Mesenchymal stem cell (in vitro differentiated cells and primary cell): ENCODE measurements at regions not wholly inside any gene's neighbourhood (a gene's known extent, or its start where the extent isn't known, plus 50 kb on each side); places are given as distances from the start of the nearest gene placed in this dataset.
A peak's percentile ranks its signal among the peaks of the same experiment; 100 is the strongest.

Experiments
- DNase-seq: peaks from one replicate; pipeline ENCODE4 v3.0.0-alpha.2; 2013
- H2AFZ ChIP-seq: one replicate; pipeline ENCODE4 v1.6.1; 2013; ENCODE audit warnings: low read depth, mild to moderate bottlenecking, control low read depth, inconsistent platforms, low read length, moderate library complexity
- H2AK5ac ChIP-seq: 2 replicates; pipeline ENCODE4 v1.6.1; 2013; ENCODE audit warnings: low read length, moderate library complexity, mild to moderate bottlenecking, inconsistent platforms; ENCODE audit not compliant: severe bottlenecking
- H2BK120ac ChIP-seq: one replicate; pipeline ENCODE4 v1.6.1; 2013; ENCODE audit warnings: low read depth, mild to moderate bottlenecking, inconsistent platforms, low read length, moderate library complexity
- H2BK12ac ChIP-seq, 2 experiments: one replicate each; pipeline ENCODE4 v1.6.1; 2013; ENCODE audit warnings: inconsistent platforms in 2 of 2, low read length in 2 of 2, mild to moderate bottlenecking in 2 of 2, moderate library complexity in 2 of 2, control low read depth in 1 of 2
- H2BK15ac ChIP-seq: one replicate; pipeline ENCODE4 v1.6.1; 2013; ENCODE audit warnings: mild to moderate bottlenecking, low read depth, inconsistent platforms; ENCODE audit not compliant: poor library complexity, severe bottlenecking
- H2BK5ac ChIP-seq: 2 replicates; pipeline ENCODE4 v1.6.1; 2013; ENCODE audit warnings: low read depth, mild to moderate bottlenecking, low read length, control low read depth, inconsistent platforms; ENCODE audit not compliant: poor library complexity, severe bottlenecking
- H3K14ac ChIP-seq, 2 experiments: one replicate each; pipeline ENCODE4 v1.6.1; 2013; ENCODE audit warnings: inconsistent platforms in 2 of 2, low read length in 2 of 2, control low read depth in 1 of 2, mild to moderate bottlenecking in 1 of 2, moderate library complexity in 1 of 2
- H3K18ac ChIP-seq, 2 experiments: one replicate each; pipeline ENCODE4 v1.6.1; 2013; ENCODE audit warnings: inconsistent platforms in 2 of 2, low read length in 2 of 2, control low read depth in 1 of 2, low read depth in 1 of 2, mild to moderate bottlenecking in 1 of 2
- H3K23ac ChIP-seq, 2 experiments: one replicate each; pipeline ENCODE4 v1.6.1; 2013; ENCODE audit warnings: inconsistent platforms in 2 of 2, low read length in 2 of 2, mild to moderate bottlenecking in 2 of 2, moderate library complexity in 2 of 2, control low read depth in 1 of 2
- H3K27ac ChIP-seq: 2 replicates; pipeline ENCODE4 v1.5.1; 2013; ENCODE audit warnings: mild to moderate bottlenecking, moderate library complexity, low read length, control low read depth, inconsistent platforms; ENCODE audit not compliant: poor library complexity, severe bottlenecking
- H3K27me3 ChIP-seq, 2 experiments: 2 replicates each; pipeline versions ENCODE4 v1.6.1 to v1.7.0; 2013; ENCODE audit warnings: low read length in 2 of 2, mild to moderate bottlenecking in 2 of 2, moderate library complexity in 2 of 2, control low read depth in 1 of 2, inconsistent platforms in 1 of 2; ENCODE audit not compliant: control insufficient read depth in 1 of 2, insufficient read depth in 1 of 2
- H3K36me3 ChIP-seq, 2 experiments: 2 replicates each; pipeline versions ENCODE4 v1.6.1 to v1.7.0; 2013; ENCODE audit warnings: low read length in 2 of 2, control low read depth in 1 of 2, inconsistent platforms in 1 of 2, low read depth in 1 of 2, mild to moderate bottlenecking in 1 of 2; ENCODE audit not compliant: insufficient read depth in 2 of 2, control insufficient read depth in 1 of 2
- H3K4ac ChIP-seq, 2 experiments: one replicate each; pipeline ENCODE4 v1.6.1; 2013; ENCODE audit warnings: inconsistent platforms in 2 of 2, low read length in 2 of 2, mild to moderate bottlenecking in 2 of 2, moderate library complexity in 2 of 2, control low read depth in 1 of 2, low read depth in 1 of 2
- H3K4me1 ChIP-seq: 2 replicates; pipeline ENCODE4 v1.6.1; 2013; ENCODE audit warnings: low read depth, low read length, control low read depth; ENCODE audit not compliant: control insufficient read depth, insufficient read depth
- H3K4me2 ChIP-seq: 2 replicates; pipeline ENCODE4 v1.6.1; 2013; ENCODE audit warnings: low read length, mild to moderate bottlenecking, inconsistent platforms; ENCODE audit not compliant: poor library complexity, severe bottlenecking
- H3K4me3 ChIP-seq, 2 experiments: 2 replicates each; pipeline versions ENCODE4 v1.5.1 to v1.7.0; 2013; ENCODE audit warnings: low read length in 2 of 2, mild to moderate bottlenecking in 2 of 2, control low read depth in 1 of 2, low read depth in 1 of 2; ENCODE audit not compliant: insufficient read depth in 1 of 2
- H3K79me1 ChIP-seq: replicated peaks from 2 replicates; pipeline ENCODE4 v1.6.1; 2013; ENCODE audit warnings: mild to moderate bottlenecking, control low read depth, low read length, inconsistent platforms; ENCODE audit not compliant: poor library complexity, severe bottlenecking
- H3K9ac ChIP-seq: 2 replicates; pipeline ENCODE4 v1.7.0; 2013; ENCODE audit warnings: mild to moderate bottlenecking, low read length, moderate library complexity
- H3K9me3 ChIP-seq: 2 replicates; pipeline ENCODE4 v1.7.0; 2013; ENCODE audit warnings: mild to moderate bottlenecking, low read length; ENCODE audit not compliant: control insufficient read depth
- H4K8ac ChIP-seq: one replicate; pipeline ENCODE4 v1.6.1; 2013; ENCODE audit warnings: inconsistent platforms, mild to moderate bottlenecking, low read length, moderate library complexity
- H4K91ac ChIP-seq: one replicate; pipeline ENCODE4 v1.6.1; 2013; ENCODE audit warnings: mild to moderate bottlenecking, low read length, inconsistent platforms
- WGBS: methylation state at CpG from one replicate; pipeline ENCODE4 v1.1.7; 2013; ENCODE audit warnings: mixed read lengths; 5-methylcytosine and 5-hydroxymethylcytosine counted together

GRCh38 chr5:18828351-18828750 lies 1159.6 kb downstream of the CDH18 start:
- no peak overlapping the region for H3K14ac ChIP-seq
- H2BK15ac ChIP-seq, result no peak overlapping the region
- peak overlapping the region in 1 of 2 experiments; percentile 33 for H3K4me3 ChIP-seq
- H3K23ac ChIP-seq, result no peak overlapping the region
- no peak overlapping the region for H2BK12ac ChIP-seq
- H3K4me1 ChIP-seq, result no peaks in the 10 kb centered on the region
- H3K36me3 ChIP-seq, result no peaks in the 10 kb centered on the region
- WGBS, result 100% methylated on average over 1 of the region's 1 CpG
- no peak for DNase-seq
- no peaks in the 10 kb centered on the region for H3K79me1 ChIP-seq
- H3K9ac ChIP-seq, result no peak overlapping the region
- no peak overlapping the region for H2AK5ac ChIP-seq
- H2AFZ ChIP-seq, result no peak overlapping the region
- no peak overlapping the region for H4K8ac ChIP-seq
- no peak overlapping the region for H3K18ac ChIP-seq
- no peak overlapping the region for H4K91ac ChIP-seq
- H3K27me3 ChIP-seq, result no peaks in the 10 kb centered on the region
- H3K4me2 ChIP-seq, result no peak overlapping the region
- no peak overlapping the region for H3K27ac ChIP-seq
- no peak overlapping the region for H2BK120ac ChIP-seq
- no peak overlapping the region for H3K4ac ChIP-seq
- H2BK5ac ChIP-seq, result no peak overlapping the region
- no peaks in the 10 kb centered on the region for H3K9me3 ChIP-seq

- 84% methylated on average over 3 of the region's 3 CpGs for WGBS
- H2AFZ ChIP-seq, result no peak overlapping the region
Measured at GRCh38 chr5:18829539-18829938, 1158.5 kb downstream of the CDH18 start.

GRCh38 chr5:18850216-18850615 lies 1137.8 kb downstream of the CDH18 start:
- no peaks in the 10 kb centered on the region for H3K36me3 ChIP-seq
- no peak overlapping the region for H2BK120ac ChIP-seq
- no peaks in the 10 kb centered on the region for H3K79me1 ChIP-seq
- no peak overlapping the region for H3K14ac ChIP-seq
- no peak overlapping the region for H2AK5ac ChIP-seq
- no peak overlapping the region for H3K4ac ChIP-seq
- no peak overlapping the region for H3K27ac ChIP-seq
- no peaks in the 10 kb centered on the region for H3K4me1 ChIP-seq
- WGBS, result 71% methylated on average over 1 of the region's 2 CpGs
- H3K18ac ChIP-seq, result no peak overlapping the region
- H2BK15ac ChIP-seq, result no peak overlapping the region
- H2BK12ac ChIP-seq, result no peak overlapping the region
- H3K27me3 ChIP-seq, result no peaks in the 10 kb centered on the region
- no peak for DNase-seq
- no peak overlapping the region for H4K91ac ChIP-seq
- no peaks in the 10 kb centered on the region for H3K9me3 ChIP-seq
- H3K9ac ChIP-seq, result no peak overlapping the region
- H4K8ac ChIP-seq, result no peak overlapping the region
- H3K23ac ChIP-seq, result no peak overlapping the region
- H2AFZ ChIP-seq, result no peak overlapping the region
- H3K4me2 ChIP-seq, result no peak overlapping the region
- no peak overlapping the region for H2BK5ac ChIP-seq
- H3K4me3 ChIP-seq, result no peak overlapping the region

More at GRCh38 chr5:18829539-18829938, 1158.5 kb downstream of the CDH18 start:
- no peaks in the 10 kb centered on the region for H3K27me3 ChIP-seq
- H3K4me2 ChIP-seq, result no peak overlapping the region
- H2AK5ac ChIP-seq, result no peak overlapping the region
- H2BK15ac ChIP-seq, result no peak overlapping the region
- no peak overlapping the region for H3K4ac ChIP-seq
- no peaks in the 10 kb centered on the region for H3K79me1 ChIP-seq
- H3K9ac ChIP-seq, result no peak overlapping the region
- H2BK120ac ChIP-seq, result no peak overlapping the region
- no peak overlapping the region for H2BK5ac ChIP-seq
- H3K9me3 ChIP-seq, result no peaks in the 10 kb centered on the region
- no peak overlapping the region for H3K27ac ChIP-seq
- H3K4me3 ChIP-seq, result no peak overlapping the region
- no peak for DNase-seq
- no peaks in the 10 kb centered on the region for H3K36me3 ChIP-seq
- H3K18ac ChIP-seq, result no peak overlapping the region
- H3K4me1 ChIP-seq, result no peaks in the 10 kb centered on the region
- no peak overlapping the region for H2BK12ac ChIP-seq
- no peak overlapping the region for H4K8ac ChIP-seq
- H4K91ac ChIP-seq, result no peak overlapping the region
- H3K23ac ChIP-seq, result no peak overlapping the region
- no peak overlapping the region for H3K14ac ChIP-seq

- H3K27me3 ChIP-seq, result no peaks in the 10 kb centered on the region
- H3K4ac ChIP-seq, result no peak overlapping the region
- H3K18ac ChIP-seq, result no peak overlapping the region
- 97% methylated on average over 5 of the region's 6 CpGs for WGBS
- H3K23ac ChIP-seq, result no peak overlapping the region
- DNase-seq, result no peak
- no peak overlapping the region for H2BK12ac ChIP-seq
- H2BK5ac ChIP-seq, result no peak overlapping the region
- H3K9me3 ChIP-seq, result no peaks in the 10 kb centered on the region
- H2AFZ ChIP-seq, result no peak overlapping the region
- no peak overlapping the region for H3K4me3 ChIP-seq
- no peak overlapping the region for H2BK15ac ChIP-seq
- H4K8ac ChIP-seq, result no peak overlapping the region
- H3K4me1 ChIP-seq, result no peaks in the 10 kb centered on the region
- no peaks in the 10 kb centered on the region for H3K36me3 ChIP-seq
- H3K27ac ChIP-seq, result no peak overlapping the region
- no peak overlapping the region for H2AK5ac ChIP-seq
- H4K91ac ChIP-seq, result no peak overlapping the region
- H3K9ac ChIP-seq, result no peak overlapping the region
- H2BK120ac ChIP-seq, result no peak overlapping the region
- H3K4me2 ChIP-seq, result no peak overlapping the region
- H3K79me1 ChIP-seq, result no peaks in the 10 kb centered on the region
- no peak overlapping the region for H3K14ac ChIP-seq
Measured at GRCh38 chr5:18872978-18873377, 1115.0 kb downstream of the CDH18 start.
